OCI-LY7 (cell line): ENCODE measurements at regions not wholly inside any gene's neighbourhood (a gene's known extent, or its start where the extent isn't known, plus 50 kb on each side); places are given as distances from the start of the nearest gene placed in this dataset.

ENCODE experiments used
- BruUV-seq: library from RNA; stranded (reverse); fragments of 400-500 nt; replicated peaks from 2 replicates; lab custom pipeline; 2021; lab: Mats Ljungman, UMichigan
- CTCF ChIA-PET: fragments of 300-600 bp; sonication (Branson Sonifier 250); formaldehyde crosslinking; loops from one replicate; lab custom pipeline; 2022; ENCODE audit warnings: antibody characterized with exemption; ENCODE audit not compliant: unreplicated experiment; lab: Charles Lee
- POLR2A ChIA-PET: fragments of 300-600 bp; sonication (Branson Sonifier 250); formaldehyde crosslinking; loops from one replicate; lab custom pipeline; 2022; ENCODE audit warnings: antibody characterized with exemption; lab: Charles Lee
- DNase-seq: peaks from one replicate; pipeline ENCODE4 v3.0.0-alpha.2; 2015; ENCODE audit warnings: low spot score
- H2AFZ ChIP-seq: fragments of 200-600 bp; sonication (generic), shearing (Covaris generic); 2 replicates; pipeline ENCODE4 v1.6.1; 2014; ENCODE audit warnings: mild to moderate bottlenecking, antibody characterized with exemption, low read length, moderate library complexity
- H3K27ac ChIP-seq: fragments of 200-600 bp; sonication (generic); 2 replicates; pipeline ENCODE4 v1.5.1; 2014; ENCODE audit warnings: mixed run types, low read depth, mild to moderate bottlenecking, moderate library complexity, low read length, inconsistent platforms; ENCODE audit not compliant: poor library complexity, severe bottlenecking
- H3K36me3 ChIP-seq: fragments of 200-600 bp; sonication (generic); 2 replicates; pipeline ENCODE4 v1.6.1; 2014; ENCODE audit warnings: mild to moderate bottlenecking, antibody characterized with exemption, low read length, moderate library complexity, mixed read lengths; ENCODE audit not compliant: insufficient read depth
- H3K4me1 ChIP-seq: fragments of 200-600 bp; sonication (generic); 2 replicates; pipeline ENCODE4 v1.5.1; 2014; ENCODE audit warnings: mild to moderate bottlenecking, low read length; ENCODE audit not compliant: insufficient read depth, poor library complexity, severe bottlenecking
- H3K4me2 ChIP-seq: fragments of 200-600 bp; sonication (generic); 2 replicates; pipeline ENCODE4 v1.6.1; 2014; ENCODE audit warnings: mild to moderate bottlenecking, low read length
- H3K4me3 ChIP-seq: fragments of 200-600 bp; sonication (generic); 2 replicates; pipeline ENCODE4 v1.5.1; 2014; ENCODE audit warnings: mild to moderate bottlenecking, low read depth, low read length; ENCODE audit not compliant: poor library complexity, severe bottlenecking
- H3K79me2 ChIP-seq: fragments of 200-600 bp; sonication (generic); 2 replicates; pipeline ENCODE4 v1.6.1; 2016; ENCODE audit warnings: low read depth, mild to moderate bottlenecking, low read length, moderate library complexity, mixed read lengths; ENCODE audit not compliant: insufficient read depth
- H3K9me2 ChIP-seq: fragments of 200-600 bp; sonication (generic); 2 replicates; pipeline ENCODE4 v1.6.1; 2016; ENCODE audit warnings: mild to moderate bottlenecking, low read length, mixed read lengths; ENCODE audit not compliant: insufficient read depth
- H3K9me3 ChIP-seq: fragments of 200-600 bp; sonication (generic); 2 replicates; pipeline ENCODE4 v1.6.1; 2014; ENCODE audit warnings: mild to moderate bottlenecking, mixed run types, low read length, mixed read lengths
- H4K20me1 ChIP-seq: fragments of 200-600 bp; sonication (generic); 2 replicates; pipeline ENCODE4 v1.6.1; 2014; ENCODE audit warnings: mild to moderate bottlenecking, antibody characterized with exemption, low read length, moderate library complexity, mixed read lengths; ENCODE audit not compliant: insufficient read depth
- CTCF ChIP-seq: fragments of 200-600 bp; sonication (generic); conservative IDR thresholded peaks from 2 replicates; pipeline ENCODE4 v1.5.1; 2014; ENCODE audit warnings: mild to moderate bottlenecking, antibody characterized with exemption, low read length, moderate library complexity, mixed read lengths
- EZH2phosphoT487 ChIP-seq: fragments of 200-600 bp; sonication (generic); IDR thresholded peaks from 2 replicates; pipeline ENCODE4 v1.6.1; 2018; ENCODE audit warnings: low read depth, borderline replicate concordance, mild to moderate bottlenecking, mixed run types, antibody characterized with exemption, low read length, moderate library complexity, mixed read lengths
- intact Hi-C: fragments of 100-400 bp; cut with micrococcal nuclease; formaldehyde crosslinking; loops from one replicate; pipeline ENCODE4 v1.10.0; 2022; ENCODE audit not compliant: unreplicated experiment

GRCh38 chr3:22475665-22476240, 724.7 kb upstream of the ZNF385D start:
- TF ChIP-seq CTCF (no peak), EZH2phosphoT487 (no peak)
- H3K4me1 ChIP-seq, result no peaks in the 10 kb centered on the region
- H3K9me2 ChIP-seq, result no peaks in the 10 kb centered on the region
- H2AFZ ChIP-seq, result no peak overlapping the region
- H3K4me3 ChIP-seq, result no peak overlapping the region
- DNase-seq, result no peak
- no peaks in the 10 kb centered on the region for H3K9me3 ChIP-seq
- ChIA-PET CTCF (no interaction called here), POLR2A (interaction anchor here (0.7 kb wide), 1 partner anchor 31 kb away, joined by 3 read pairs; no protein-coding TSS in a partner anchor)
- no peaks in the 10 kb centered on the region for H4K20me1 ChIP-seq
- no peaks in the 10 kb centered on the region for H3K79me2 ChIP-seq
- BruUV-seq, result no TSS peak
- H3K27ac ChIP-seq, result no peak overlapping the region
- intact Hi-C loops, result no loop called here
- H3K36me3 ChIP-seq, result no peaks in the 10 kb centered on the region
- H3K4me2 ChIP-seq, result no peak overlapping the region

- H3K36me3 ChIP-seq, result no peaks in the 10 kb centered on the region
Measured at GRCh38 chr3:22476976-22477375, 726.0 kb upstream of the ZNF385D start.

More at GRCh38 chr3:22476976-22477375, 726.0 kb upstream of the ZNF385D start:
- no peak for DNase-seq
- ChIA-PET POLR2A (no interaction called here), CTCF (no interaction called here)
- no TSS peak for BruUV-seq
- Histone ChIP-seq H4K20me1 (no peaks in the 10 kb centered on the region), H3K79me2 (no peaks in the 10 kb centered on the region), H3K9me3 (no peaks in the 10 kb centered on the region), H3K4me2 (no peak overlapping the region), H3K27ac (no peak overlapping the region), H3K9me2 (no peaks in the 10 kb centered on the region), H3K4me1 (no peaks in the 10 kb centered on the region), H2AFZ (no peak overlapping the region), H3K4me3 (no peak overlapping the region)
- intact Hi-C loops, result no loop called here
- TF ChIP-seq EZH2phosphoT487 (no peak), CTCF (no peak)
